GM19438 (cell line): ENCODE measurements at regions not wholly inside any gene's neighbourhood (a gene's known extent, or its start where the extent isn't known, plus 50 kb on each side); places are given as distances from the start of the nearest gene placed in this dataset.

Source experiments
- ATAC-seq: cut with Tn5 transposase; IDR thresholded peaks from one replicate; pipeline ENCODE4 v1.9.1; 2021; ENCODE audit warnings: low read depth; ENCODE audit not compliant: unreplicated experiment

- peak; percentile 51 for ATAC-seq
Measured at GRCh38 chr12:88802096-88802706, 221.9 kb upstream of the KITLG start.

GRCh38 chr12:88801227-88802095 lies 221.2 kb upstream of the KITLG start:
- no peak for ATAC-seq

GRCh38 chr12:88793096-88793495 lies 212.8 kb upstream of the KITLG start:
- no peak for ATAC-seq

- no peak for ATAC-seq
Measured at GRCh38 chr12:88790231-88790630, 210.0 kb upstream of the KITLG start.

- ATAC-seq, result no peak
Measured at GRCh38 chr12:88784166-88784565, 203.9 kb upstream of the KITLG start.

GRCh38 chr12:88782351-88782750 lies 202.1 kb upstream of the KITLG start:
- ATAC-seq, result no peak

GRCh38 chr12:88781909-88782308 lies 201.6 kb upstream of the KITLG start:
- ATAC-seq, result no peak

GRCh38 chr12:88778064-88778463 lies 197.8 kb upstream of the KITLG start:
- no peak for ATAC-seq

- ATAC-seq, result no peak
Measured at GRCh38 chr12:88775742-88776151, 195.5 kb upstream of the KITLG start.

- no peak for ATAC-seq
Measured at GRCh38 chr12:88767699-88768098, 187.4 kb upstream of the KITLG start.

GRCh38 chr12:88764781-88765480 lies 184.7 kb upstream of the KITLG start:
- no peak for ATAC-seq

GRCh38 chr12:88763536-88764100 lies 183.3 kb upstream of the KITLG start:
- ATAC-seq, result no peak

GRCh38 chr12:88758176-88758575 lies 177.9 kb upstream of the KITLG start:
- no peak for ATAC-seq

- ATAC-seq, result no peak
Measured at GRCh38 chr12:88756917-88757316, 176.6 kb upstream of the KITLG start.

GRCh38 chr12:88756153-88756552 lies 175.9 kb upstream of the KITLG start:
- ATAC-seq, result no peak

GRCh38 chr12:88753707-88754106 lies 173.4 kb upstream of the KITLG start:
- ATAC-seq, result no peak

- no peak for ATAC-seq
Measured at GRCh38 chr12:88753066-88753465, 172.8 kb upstream of the KITLG start.

- ATAC-seq, result no peak
Measured at GRCh38 chr12:88752183-88752582, 171.9 kb upstream of the KITLG start.

GRCh38 chr12:88750867-88751543 lies 170.7 kb upstream of the KITLG start:
- ATAC-seq, result no peak

- ATAC-seq, result no peak
Measured at GRCh38 chr12:88746386-88746785, 166.1 kb upstream of the KITLG start.
